Kidney epithelial cell (primary cell): ENCODE measurements at regions not wholly inside any gene's neighbourhood (a gene's known extent, or its start where the extent isn't known, plus 50 kb on each side); places are given as distances from the start of the nearest gene placed in this dataset.

Experiments used
- DNase-seq: peaks from one replicate; pipeline ENCODE4 v3.0.0-alpha.2; 2010; ENCODE audit warnings: low read depth
- H3K27me3 ChIP-seq: 2 replicates; pipeline ENCODE4 v1.6.0; 2011; ENCODE audit warnings: low read length; ENCODE audit not compliant: control insufficient read depth, insufficient read depth
- H3K36me3 ChIP-seq: 2 replicates; pipeline ENCODE4 v1.5.1; 2011; ENCODE audit warnings: low read length; ENCODE audit not compliant: control insufficient read depth, insufficient read depth
- H3K4me3 ChIP-seq: 2 replicates; pipeline ENCODE4 v1.5.1; 2011; ENCODE audit warnings: low read depth, mild to moderate bottlenecking, control low read depth, low read length
- TF ChIP-seq, protein P1 (sequence below): IDR thresholded peaks from 2 replicates; pipeline ENCODE4 v1.5.1; 2011; ENCODE audit warnings: mild to moderate bottlenecking, moderate library complexity, low read length, control low read depth, inconsistent platforms; ENCODE audit not compliant: insufficient read depth, poor library complexity, severe bottlenecking

DNA sequence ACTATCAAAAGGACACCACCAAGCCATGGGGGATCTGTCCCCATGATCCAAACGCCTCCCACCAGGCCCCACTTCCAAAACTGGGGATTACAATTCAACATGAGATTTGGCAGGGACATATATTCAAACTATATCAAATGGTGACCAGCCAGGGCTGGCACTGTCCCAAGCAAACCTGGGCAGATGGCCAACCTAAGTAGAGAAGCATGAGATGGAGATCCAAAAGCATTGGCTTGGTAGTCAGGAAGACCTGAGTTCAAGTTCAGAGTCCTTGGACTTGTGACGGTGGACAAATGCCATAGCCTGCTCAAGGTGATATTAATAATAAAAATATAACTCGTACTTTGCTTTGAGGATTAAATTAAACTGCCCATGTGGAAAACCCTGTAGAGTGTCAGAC, 79.2 kb upstream of the HS3ST1 start:
- no peaks in the 10 kb centered on the region for H3K27me3 ChIP-seq
- no peak for DNase-seq
- no peaks in the 10 kb centered on the region for H3K36me3 ChIP-seq
- TF ChIP-seq, protein P1, sequence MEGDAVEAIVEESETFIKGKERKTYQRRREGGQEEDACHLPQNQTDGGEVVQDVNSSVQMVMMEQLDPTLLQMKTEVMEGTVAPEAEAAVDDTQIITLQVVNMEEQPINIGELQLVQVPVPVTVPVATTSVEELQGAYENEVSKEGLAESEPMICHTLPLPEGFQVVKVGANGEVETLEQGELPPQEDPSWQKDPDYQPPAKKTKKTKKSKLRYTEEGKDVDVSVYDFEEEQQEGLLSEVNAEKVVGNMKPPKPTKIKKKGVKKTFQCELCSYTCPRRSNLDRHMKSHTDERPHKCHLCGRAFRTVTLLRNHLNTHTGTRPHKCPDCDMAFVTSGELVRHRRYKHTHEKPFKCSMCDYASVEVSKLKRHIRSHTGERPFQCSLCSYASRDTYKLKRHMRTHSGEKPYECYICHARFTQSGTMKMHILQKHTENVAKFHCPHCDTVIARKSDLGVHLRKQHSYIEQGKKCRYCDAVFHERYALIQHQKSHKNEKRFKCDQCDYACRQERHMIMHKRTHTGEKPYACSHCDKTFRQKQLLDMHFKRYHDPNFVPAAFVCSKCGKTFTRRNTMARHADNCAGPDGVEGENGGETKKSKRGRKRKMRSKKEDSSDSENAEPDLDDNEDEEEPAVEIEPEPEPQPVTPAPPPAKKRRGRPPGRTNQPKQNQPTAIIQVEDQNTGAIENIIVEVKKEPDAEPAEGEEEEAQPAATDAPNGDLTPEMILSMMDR = no peak
- H3K4me3 ChIP-seq = no peak overlapping the region

DNA sequence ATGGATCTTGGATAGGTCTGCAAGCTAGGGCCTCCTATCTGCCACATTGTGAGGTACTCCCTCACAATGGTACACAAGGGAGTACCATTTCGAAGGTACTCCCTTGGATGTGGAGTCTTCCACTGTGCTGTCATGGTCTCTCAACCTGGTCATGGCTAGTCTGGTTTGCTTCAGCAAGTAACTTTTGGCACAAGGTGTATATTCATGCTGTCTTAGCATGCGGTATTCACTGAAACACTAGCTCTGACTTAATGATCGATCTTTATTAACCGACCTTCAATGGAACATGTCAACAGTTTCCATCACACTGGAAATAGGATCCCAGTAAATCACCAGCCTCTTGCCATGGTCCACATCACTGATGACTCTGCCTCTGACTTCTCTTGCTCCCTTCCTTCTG, 77.5 kb upstream of the HS3ST1 start:
- TF ChIP-seq, protein P1 = no peak
- Histone ChIP-seq H3K27me3 (no peaks in the 10 kb centered on the region), H3K36me3 (no peaks in the 10 kb centered on the region), H3K4me3 (no peak overlapping the region)
- no peak for DNase-seq

DNA sequence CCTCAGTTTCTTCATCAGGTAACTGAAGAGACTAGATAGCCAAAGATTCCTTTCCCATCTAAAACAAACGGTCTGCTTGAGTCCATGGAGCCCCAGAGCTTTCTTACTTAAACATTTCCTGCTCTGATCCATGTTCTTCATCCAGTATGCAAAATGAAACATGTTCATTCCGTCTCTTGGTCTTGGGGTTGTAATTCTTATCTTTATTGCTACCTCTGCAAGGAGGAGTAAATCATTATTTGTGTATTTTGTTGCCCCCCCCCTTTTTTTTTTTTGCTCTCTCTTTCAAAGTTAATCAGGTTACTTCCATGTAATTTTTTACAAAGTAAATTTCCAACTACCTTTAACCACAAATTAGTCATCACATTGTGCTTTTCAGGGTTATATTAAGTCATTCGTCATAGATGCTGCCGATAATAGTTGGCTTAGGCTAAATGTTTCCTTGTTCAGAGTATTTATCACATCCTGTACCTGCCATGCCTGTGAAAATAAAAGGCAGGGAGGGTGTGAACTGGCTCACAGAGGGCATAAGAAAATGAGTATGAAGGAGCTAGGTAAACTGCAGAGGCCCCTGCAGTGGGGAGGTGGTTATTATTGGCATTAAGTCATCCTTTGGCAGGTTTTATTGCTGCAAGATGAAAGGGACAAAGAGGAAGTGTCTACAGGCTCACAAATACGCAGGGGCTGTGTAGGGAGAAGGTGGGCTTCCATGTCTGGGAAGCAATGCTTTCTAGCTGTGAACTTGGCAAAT, 76.7 kb upstream of the HS3ST1 start:
- Histone ChIP-seq H3K4me3 (no peak overlapping the region), H3K36me3 (no peaks in the 10 kb centered on the region), H3K27me3 (no peaks in the 10 kb centered on the region)
- TF ChIP-seq, protein P1 = no peak
- DNase-seq = peak; percentile 86

DNA sequence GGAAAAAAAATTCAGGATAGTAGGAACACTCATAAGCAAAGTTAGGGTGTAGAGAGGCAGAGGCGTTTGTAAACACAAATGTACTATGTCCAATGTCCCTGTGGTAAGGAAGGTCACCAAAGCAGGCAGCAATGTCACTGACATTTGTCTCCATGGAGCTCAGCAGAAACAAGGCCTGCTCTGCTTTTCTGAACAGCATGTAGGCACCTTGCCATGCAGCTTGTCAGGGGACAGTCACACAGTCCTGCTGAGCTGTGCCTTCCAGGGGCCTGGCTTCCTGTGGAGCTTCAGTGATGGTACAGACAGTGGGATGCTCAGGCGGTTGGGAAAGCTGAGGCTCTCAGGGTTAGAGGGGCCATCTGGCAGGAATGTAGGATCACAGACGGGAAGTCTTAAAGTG, 74.5 kb upstream of the HS3ST1 start:
- TF ChIP-seq, protein P1 = no peak
- H3K4me3 ChIP-seq = no peak overlapping the region
- no peak for DNase-seq
- no peaks in the 10 kb centered on the region for H3K27me3 ChIP-seq
- H3K36me3 ChIP-seq = no peaks in the 10 kb centered on the region

DNA sequence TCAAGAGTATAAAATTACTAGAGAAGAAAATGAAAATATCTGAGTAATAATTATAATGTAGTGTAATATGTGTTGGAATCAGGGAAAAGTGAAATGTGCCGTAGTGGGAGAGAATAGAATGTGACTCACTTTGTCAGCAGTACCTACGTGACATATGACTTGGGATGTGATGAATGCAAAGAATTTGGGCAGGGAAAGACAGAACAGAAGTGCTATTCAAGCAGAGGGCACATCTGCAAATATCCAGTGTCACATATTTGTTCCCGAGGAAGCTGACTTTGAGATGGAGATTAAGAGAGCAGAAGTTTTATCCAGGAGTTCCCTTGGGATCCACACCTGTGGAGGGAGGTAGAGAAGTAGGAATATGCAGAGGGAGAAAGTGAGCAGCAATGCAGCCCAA, 69.3 kb upstream of the HS3ST1 start:
- DNase-seq = peak; percentile 58
- H3K4me3 ChIP-seq = no peak overlapping the region
- TF ChIP-seq, protein P1 = no peak
- H3K27me3 ChIP-seq = no peaks in the 10 kb centered on the region
- no peaks in the 10 kb centered on the region for H3K36me3 ChIP-seq
